GM23338 (cell line): ENCODE measurements at regions not wholly inside any gene's neighbourhood (a gene's known extent, or its start where the extent isn't known, plus 50 kb on each side); places are given as distances from the start of the nearest gene placed in this dataset.

Source experiments
- ATAC-seq: fragments of 200-7000 bp; cut with Tn5 transposase; 3 replicates; pipeline ENCODE4 v1.9.1; 2020
- DNase-seq: peaks from one replicate; pipeline ENCODE4 v3.0.0-alpha.2; 2015; ENCODE audit warnings: low spot score
- H2AFZ ChIP-seq: fragments of 200-600 bp; sonication (generic); 2 replicates; pipeline ENCODE4 v1.8.0; 2016; ENCODE audit warnings: antibody characterized with exemption, mild to moderate bottlenecking, moderate library complexity
- H3F3A ChIP-seq: fragments of 200-600 bp; sonication (generic); replicated peaks from 2 replicates; pipeline ENCODE4 v1.8.0; 2017; ENCODE audit warnings: antibody characterized with exemption, mixed run types, low read depth
- H3K27ac ChIP-seq: fragments of 200-600 bp; sonication (generic); 2 replicates; pipeline ENCODE4 v1.6.1; 2016; ENCODE audit warnings: low read depth
- H3K27me3 ChIP-seq: fragments of 200-600 bp; sonication (generic); 2 replicates; pipeline ENCODE4 v1.8.0; 2016; ENCODE audit warnings: mild to moderate bottlenecking, mixed run types, moderate library complexity; ENCODE audit not compliant: insufficient read depth
- H3K36me3 ChIP-seq: fragments of 200-600 bp; sonication (generic); 2 replicates; pipeline ENCODE4 v1.8.0; 2016; ENCODE audit warnings: mild to moderate bottlenecking; ENCODE audit not compliant: insufficient read depth
- H3K4me1 ChIP-seq: fragments of 200-600 bp; sonication (generic); 2 replicates; pipeline ENCODE4 v1.8.0; 2016; ENCODE audit warnings: mild to moderate bottlenecking, moderate library complexity; ENCODE audit not compliant: insufficient read depth
- H3K4me2 ChIP-seq: fragments of 200-600 bp; sonication (generic); 2 replicates; pipeline ENCODE4 v1.7.1; 2017; ENCODE audit warnings: mixed run types
- H3K4me3 ChIP-seq: fragments of 200-600 bp; sonication (generic); 2 replicates; pipeline ENCODE4 v1.6.1; 2016; ENCODE audit warnings: mixed run types
- H3K79me2 ChIP-seq: fragments of 200-600 bp; sonication (generic); replicated peaks from 2 replicates; pipeline ENCODE4 v1.8.0; 2017; ENCODE audit warnings: mild to moderate bottlenecking; ENCODE audit not compliant: insufficient read depth
- H3K9me2 ChIP-seq: fragments of 200-600 bp; sonication (generic); 2 replicates; pipeline ENCODE4 v1.8.0; 2017; ENCODE audit not compliant: insufficient read depth
- H4K20me1 ChIP-seq: fragments of 200-600 bp; sonication (generic); replicated peaks from 2 replicates; pipeline ENCODE4 v1.8.0; 2017; ENCODE audit warnings: mild to moderate bottlenecking; ENCODE audit not compliant: insufficient read depth
- H3K27ac Mint-ChIP-seq: 2 replicates; pipeline ENCODE4 v1.8.0; 2020; ENCODE audit warnings: inconsistent platforms, mild to moderate bottlenecking, moderate library complexity, mixed read lengths
- H3K27me3 Mint-ChIP-seq: 3 replicates; pipeline ENCODE4 v1.8.0; 2022; ENCODE audit warnings: low read depth, mild to moderate bottlenecking, moderate library complexity, mixed read lengths, inconsistent platforms; ENCODE audit not compliant: insufficient read depth, poor library complexity
- H3K36me3 Mint-ChIP-seq: 3 replicates; pipeline ENCODE4 v1.8.0; 2021; ENCODE audit warnings: low read depth, mild to moderate bottlenecking, inconsistent platforms, moderate library complexity, mixed read lengths
- H3K4me1 Mint-ChIP-seq: 3 replicates; pipeline ENCODE4 v1.8.0; 2020; ENCODE audit warnings: mild to moderate bottlenecking, inconsistent platforms, mixed read lengths
- H3K4me3 Mint-ChIP-seq: 3 replicates; pipeline ENCODE4 v1.8.0; 2021; ENCODE audit warnings: moderate library complexity, mild to moderate bottlenecking, inconsistent platforms, mixed read lengths
- H3K9me3 Mint-ChIP-seq: 3 replicates; pipeline ENCODE4 v1.8.0; 2020; ENCODE audit warnings: moderate library complexity, mild to moderate bottlenecking, inconsistent platforms, mixed read lengths
- CREB1 ChIP-seq: fragments of 250-450 bp; sonication (Bioruptor Pico); IDR thresholded peaks from 2 replicates; pipeline ENCODE4 v1.5.0; 2020; ENCODE audit warnings: low read depth, mild to moderate bottlenecking, moderate library complexity
- EZH2phosphoT487 ChIP-seq: fragments of 200-600 bp; sonication (generic); IDR thresholded peaks from one replicate; pipeline ENCODE4 v1.8.1; 2018; ENCODE audit warnings: antibody characterized with exemption; ENCODE audit not compliant: unreplicated experiment
- REST ChIP-seq: IDR thresholded peaks from one replicate; pipeline ENCODE4 v1.6.1; 2018; ENCODE audit warnings: antibody characterized with exemption; ENCODE audit not compliant: unreplicated experiment
- STAT1 ChIP-seq: IDR thresholded peaks from one replicate; pipeline ENCODE4 v1.6.1; 2016; ENCODE audit warnings: antibody characterized with exemption; ENCODE audit not compliant: unreplicated experiment
- ZNF331 ChIP-seq: fragments of 250-450 bp; sonication (Bioruptor Pico); IDR thresholded peaks from 2 replicates; pipeline ENCODE4 v1.5.0; 2020; ENCODE audit warnings: low read depth, mild to moderate bottlenecking, moderate library complexity
- TF ChIP-seq, protein P1 (sequence below): fragments of 250-450 bp; sonication (Bioruptor Pico); IDR thresholded peaks from 2 replicates; pipeline ENCODE4 v1.5.0; 2020; ENCODE audit warnings: mild to moderate bottlenecking, moderate library complexity

DNA sequence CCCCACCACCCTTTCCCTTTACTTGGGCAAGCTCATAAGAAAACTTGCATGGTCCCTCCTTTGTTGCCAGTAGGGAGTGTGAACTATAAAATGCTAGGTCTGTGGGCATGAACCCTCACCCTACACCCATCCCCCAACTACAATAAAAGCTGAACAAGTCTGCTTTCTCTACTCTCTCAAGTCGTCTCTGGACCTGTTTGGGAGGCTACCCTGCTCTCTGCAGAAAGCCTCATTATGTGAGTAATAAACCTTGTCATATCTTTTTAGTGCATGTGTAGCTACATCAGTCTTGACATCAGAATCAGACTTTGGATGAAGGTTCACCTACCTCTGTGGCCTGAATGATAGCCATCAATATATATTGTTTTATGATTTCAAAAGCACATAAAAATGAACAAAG is 155.4 kb upstream of the FAM241A start (continued):
- TF ChIP-seq, protein P1, sequence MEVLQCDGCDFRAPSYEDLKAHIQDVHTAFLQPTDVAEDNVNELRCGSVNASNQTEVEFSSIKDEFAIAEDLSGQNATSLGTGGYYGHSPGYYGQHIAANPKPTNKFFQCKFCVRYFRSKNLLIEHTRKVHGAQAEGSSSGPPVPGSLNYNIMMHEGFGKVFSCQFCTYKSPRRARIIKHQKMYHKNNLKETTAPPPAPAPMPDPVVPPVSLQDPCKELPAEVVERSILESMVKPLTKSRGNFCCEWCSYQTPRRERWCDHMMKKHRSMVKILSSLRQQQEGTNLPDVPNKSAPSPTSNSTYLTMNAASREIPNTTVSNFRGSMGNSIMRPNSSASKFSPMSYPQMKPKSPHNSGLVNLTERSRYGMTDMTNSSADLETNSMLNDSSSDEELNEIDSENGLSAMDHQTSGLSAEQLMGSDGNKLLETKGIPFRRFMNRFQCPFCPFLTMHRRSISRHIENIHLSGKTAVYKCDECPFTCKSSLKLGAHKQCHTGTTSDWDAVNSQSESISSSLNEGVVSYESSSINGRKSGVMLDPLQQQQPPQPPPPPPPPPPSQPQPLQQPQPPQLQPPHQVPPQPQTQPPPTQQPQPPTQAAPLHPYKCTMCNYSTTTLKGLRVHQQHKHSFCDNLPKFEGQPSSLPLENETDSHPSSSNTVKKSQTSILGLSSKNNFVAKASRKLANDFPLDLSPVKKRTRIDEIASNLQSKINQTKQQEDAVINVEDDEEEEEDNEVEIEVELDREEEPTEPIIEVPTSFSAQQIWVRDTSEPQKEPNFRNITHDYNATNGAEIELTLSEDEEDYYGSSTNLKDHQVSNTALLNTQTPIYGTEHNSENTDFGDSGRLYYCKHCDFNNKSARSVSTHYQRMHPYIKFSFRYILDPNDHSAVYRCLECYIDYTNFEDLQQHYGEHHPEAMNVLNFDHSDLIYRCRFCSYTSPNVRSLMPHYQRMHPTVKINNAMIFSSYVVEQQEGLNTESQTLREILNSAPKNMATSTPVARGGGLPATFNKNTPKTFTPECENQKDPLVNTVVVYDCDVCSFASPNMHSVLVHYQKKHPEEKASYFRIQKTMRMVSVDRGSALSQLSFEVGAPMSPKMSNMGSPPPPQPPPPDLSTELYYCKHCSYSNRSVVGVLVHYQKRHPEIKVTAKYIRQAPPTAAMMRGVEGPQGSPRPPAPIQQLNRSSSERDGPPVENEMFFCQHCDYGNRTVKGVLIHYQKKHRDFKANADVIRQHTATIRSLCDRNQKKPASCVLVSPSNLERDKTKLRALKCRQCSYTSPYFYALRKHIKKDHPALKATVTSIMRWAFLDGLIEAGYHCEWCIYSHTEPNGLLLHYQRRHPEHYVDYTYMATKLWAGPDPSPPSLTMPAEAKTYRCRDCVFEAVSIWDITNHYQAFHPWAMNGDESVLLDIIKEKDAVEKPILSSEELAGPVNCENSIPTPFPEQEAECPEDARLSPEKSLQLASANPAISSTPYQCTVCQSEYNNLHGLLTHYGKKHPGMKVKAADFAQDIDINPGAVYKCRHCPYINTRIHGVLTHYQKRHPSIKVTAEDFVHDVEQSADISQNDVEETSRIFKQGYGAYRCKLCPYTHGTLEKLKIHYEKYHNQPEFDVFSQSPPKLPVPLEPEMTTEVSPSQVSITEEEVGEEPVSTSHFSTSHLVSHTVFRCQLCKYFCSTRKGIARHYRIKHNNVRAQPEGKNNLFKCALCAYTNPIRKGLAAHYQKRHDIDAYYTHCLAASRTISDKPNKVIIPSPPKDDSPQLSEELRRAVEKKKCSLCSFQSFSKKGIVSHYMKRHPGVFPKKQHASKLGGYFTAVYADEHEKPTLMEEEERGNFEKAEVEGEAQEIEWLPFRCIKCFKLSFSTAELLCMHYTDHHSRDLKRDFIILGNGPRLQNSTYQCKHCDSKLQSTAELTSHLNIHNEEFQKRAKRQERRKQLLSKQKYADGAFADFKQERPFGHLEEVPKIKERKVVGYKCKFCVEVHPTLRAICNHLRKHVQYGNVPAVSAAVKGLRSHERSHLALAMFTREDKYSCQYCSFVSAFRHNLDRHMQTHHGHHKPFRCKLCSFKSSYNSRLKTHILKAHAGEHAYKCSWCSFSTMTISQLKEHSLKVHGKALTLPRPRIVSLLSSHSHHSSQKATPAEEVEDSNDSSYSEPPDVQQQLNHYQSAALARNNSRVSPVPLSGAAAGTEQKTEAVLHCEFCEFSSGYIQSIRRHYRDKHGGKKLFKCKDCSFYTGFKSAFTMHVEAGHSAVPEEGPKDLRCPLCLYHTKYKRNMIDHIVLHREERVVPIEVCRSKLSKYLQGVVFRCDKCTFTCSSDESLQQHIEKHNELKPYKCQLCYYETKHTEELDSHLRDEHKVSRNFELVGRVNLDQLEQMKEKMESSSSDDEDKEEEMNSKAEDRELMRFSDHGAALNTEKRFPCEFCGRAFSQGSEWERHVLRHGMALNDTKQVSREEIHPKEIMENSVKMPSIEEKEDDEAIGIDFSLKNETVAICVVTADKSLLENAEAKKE, result no peak
- TF ChIP-seq EZH2phosphoT487, result no peak
- no peak for TF ChIP-seq ZNF331 (CRISPR knock-in tag)

- Mint-ChIP-seq H3K4me3 (no peak overlapping the region), H3K4me1 (peaks cover 7% of the 10 kb centered on the region; the same call in 2 of the 3 replicates), H3K27me3 (no peaks in the 10 kb centered on the region), H3K36me3 (no peaks in the 10 kb centered on the region), H3K9me3 (no peaks in the 10 kb centered on the region), H3K27ac (no peak overlapping the region)
- H3F3A ChIP-seq, result no peaks in the 10 kb centered on the region
- H3K4me1 ChIP-seq, result no peaks in the 10 kb centered on the region; the same call in 1 of the 2 replicates
- H3K4me3 ChIP-seq, result no peak overlapping the region
- no peak for DNase-seq
- no peaks in the 10 kb centered on the region for H3K27me3 ChIP-seq
- no peak overlapping the region for H3K4me2 ChIP-seq
- H3K9me2 ChIP-seq, result no peaks in the 10 kb centered on the region
- no peak overlapping the region for H3K27ac ChIP-seq
- no peaks in the 10 kb centered on the region for H4K20me1 ChIP-seq
- H3K36me3 ChIP-seq, result no peaks in the 10 kb centered on the region
- H3K79me2 ChIP-seq, result no peaks in the 10 kb centered on the region
- no peak for ATAC-seq
- H2AFZ ChIP-seq, result no peak overlapping the region
- no peak for TF ChIP-seq STAT1
- TF ChIP-seq EZH2phosphoT487, result no peak
- TF ChIP-seq REST, result no peak
- TF ChIP-seq CREB1 (CRISPR knock-in tag), result no peak
- TF ChIP-seq, protein P1, result no peak
These were observed 154.1 kb upstream of the FAM241A start for GRCh38 chr4:111991163-111991562.
